SK-N-MC (cell line): ENCODE measurements at regions not wholly inside any gene's neighbourhood (a gene's known extent, or its start where the extent isn't known, plus 50 kb on each side); places are given as distances from the start of the nearest gene placed in this dataset.

Source experiments
- FOXP2 ChIP-seq: optimal IDR thresholded peaks from 2 replicates; pipeline ENCODE3; 2011; ENCODE audit warnings: mild to moderate bottlenecking, moderate library complexity; ENCODE audit not compliant: insufficient read depth; ENCODE audit errors: extremely low read length, control extremely low read depth
- POLR2AphosphoS5 ChIP-seq: IDR thresholded peaks from 2 replicates; pipeline ENCODE4 v1.6.1; 2012; ENCODE audit warnings: mild to moderate bottlenecking, low read depth, low read length, borderline replicate concordance

DNA sequence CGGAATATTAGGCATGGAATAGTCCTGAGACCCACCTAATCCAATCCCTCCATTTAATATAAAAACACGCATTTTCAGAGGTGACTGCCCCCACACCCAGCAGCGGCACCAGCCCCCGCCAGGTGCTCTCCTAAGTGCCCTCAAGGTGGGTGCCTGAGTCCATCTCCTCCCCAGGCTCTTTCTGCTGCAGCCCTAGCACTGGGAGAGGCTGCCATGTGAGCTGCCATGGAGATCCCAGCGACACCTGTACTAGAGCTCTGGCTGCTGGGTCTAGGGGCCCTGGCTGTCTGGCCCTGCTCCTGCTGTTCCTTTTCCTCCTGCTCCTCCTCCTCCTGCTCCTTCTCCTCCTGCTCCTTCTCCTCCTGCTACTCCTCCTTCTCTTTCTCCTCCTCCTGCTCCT lies 191.1 kb upstream of the BMPER start:
- no peak for TF ChIP-seq POLR2AphosphoS5
- TF ChIP-seq FOXP2 = no peak
